HG02943 (cell line): ENCODE measurements at regions not wholly inside any gene's neighbourhood (a gene's known extent, or its start where the extent isn't known, plus 50 kb on each side); places are given as distances from the start of the nearest gene placed in this dataset.
"Not testable (repeated sequence)": the region's sequence is repeated elsewhere in the genome, so short reads cannot be mapped to it uniquely, and the experiment has no call there.

ENCODE experiments used
- ATAC-seq: cut with Tn5 transposase; IDR thresholded peaks from one replicate; pipeline ENCODE4 v1.9.1; 2021; ENCODE audit warnings: mild to moderate bottlenecking, low read depth, moderate library complexity; ENCODE audit not compliant: unreplicated experiment

- no peak for ATAC-seq
These were observed 106.5 kb upstream of the EGFLAM start for GRCh38 chr5:38151878-38152277.

- no peak for ATAC-seq
These were observed 108.6 kb upstream of the EGFLAM start for GRCh38 chr5:38149815-38150195.

- ATAC-seq = no peak
These were observed 110.2 kb upstream of the EGFLAM start for GRCh38 chr5:38148021-38148625.

GRCh38 chr5:38143384-38143783, 115.0 kb upstream of the EGFLAM start:
- no peak for ATAC-seq

GRCh38 chr5:38141665-38142064, 116.7 kb upstream of the EGFLAM start:
- ATAC-seq = no peak

GRCh38 chr5:38138574-38138973, 119.8 kb upstream of the EGFLAM start:
- ATAC-seq = no peak

- ATAC-seq = no peak
These were observed 122.8 kb upstream of the EGFLAM start for GRCh38 chr5:38135486-38136039.

- no peak for ATAC-seq
These were observed 123.5 kb upstream of the EGFLAM start for GRCh38 chr5:38134810-38135209.

GRCh38 chr5:38134294-38134693, 124.1 kb upstream of the EGFLAM start:
- ATAC-seq = not testable (repeated sequence)

- no peak for ATAC-seq
These were observed 126.7 kb upstream of the EGFLAM start for GRCh38 chr5:38131686-38132085.

GRCh38 chr5:38124321-38124720, 134.0 kb upstream of the EGFLAM start:
- no peak for ATAC-seq

- no peak for ATAC-seq
These were observed 136.9 kb upstream of the EGFLAM start for GRCh38 chr5:38121420-38121819.

GRCh38 chr5:38119836-38120235, 138.5 kb upstream of the EGFLAM start:
- no peak for ATAC-seq

- ATAC-seq = no peak
These were observed 140.4 kb upstream of the EGFLAM start for GRCh38 chr5:38117784-38118479.

- ATAC-seq = no peak
These were observed 143.0 kb upstream of the EGFLAM start for GRCh38 chr5:38115318-38115827.

GRCh38 chr5:38113880-38114279, 144.5 kb upstream of the EGFLAM start:
- no peak for ATAC-seq

GRCh38 chr5:38113456-38113855, 144.9 kb upstream of the EGFLAM start:
- no peak for ATAC-seq

- no peak for ATAC-seq
These were observed 145.4 kb upstream of the EGFLAM start for GRCh38 chr5:38112938-38113337.

GRCh38 chr5:38110130-38110529, 148.2 kb upstream of the EGFLAM start:
- no peak for ATAC-seq

GRCh38 chr5:38107096-38107495, 151.3 kb upstream of the EGFLAM start:
- no peak for ATAC-seq

GRCh38 chr5:38105801-38106200, 152.6 kb upstream of the EGFLAM start:
- ATAC-seq = no peak

GRCh38 chr5:38105231-38105570, 153.2 kb upstream of the EGFLAM start:
- no peak for ATAC-seq
